ENCODE measurements at regions not wholly inside any gene's neighbourhood (a gene's known extent, or its start where the extent isn't known, plus 50 kb on each side); places are given as distances from the start of the nearest gene placed in this dataset.

- ChIA-PET CTCF (ENCODE audit: low intra/inter-chr PET ratio) (no interaction called here), POLR2A (interaction anchor here (0.7 to 1.0 kb wide), 2 partner anchors 8 to 122 kb away, joined by 3 read pairs; no protein-coding TSS in a partner anchor)
- no TSS peak for BruUV-seq (replicated peaks)
- in situ Hi-C loops (cut with MboI) = no loop called here
- Histone ChIP-seq H3K9me1 (ENCODE audit: control insufficient read depth, insufficient read depth, low read length) (no peaks in the 10 kb centered on the region), H3K79me2 (ENCODE audit: control insufficient read depth, insufficient read depth, low read length) (no peaks in the 10 kb centered on the region), H3K27me3 (ENCODE audit: control insufficient read depth in 2 of 2, insufficient read depth in 2 of 2, low read length in 2 of 2) (peaks cover 10 to 21% of the 10 kb centered on the region in 2 experiments), H3K4me3 (no peak overlapping the region), H3K9ac (ENCODE audit: insufficient read depth in 1 of 2, low read depth in 2 of 2, low read length in 2 of 2) (no peak overlapping the region), H3K9me3 (replicated peaks; ENCODE audit: control insufficient read depth, insufficient read depth, low read depth, low read length) (no peaks in the 10 kb centered on the region), H3K36me3 (ENCODE audit: control insufficient read depth, insufficient read depth, low read length) (no peaks in the 10 kb centered on the region), H3K4me1 (replicated peaks in 1 of 2; ENCODE audit: control insufficient read depth in 2 of 2, insufficient read depth in 2 of 2, low read length in 2 of 2) (peaks cover 4 to 11% of the 10 kb centered on the region in 2 experiments; a peak in 2 of 5 replicates), H3K27ac (ENCODE audit: extremely low read depth, low read depth, low read length) (no peak overlapping the region; the same call in 2 of the 3 replicates), H4K20me1 (replicated peaks; ENCODE audit: control insufficient read depth, insufficient read depth, low read length) (no peaks in the 10 kb centered on the region), H2AFZ (ENCODE audit: low read depth, low read length) (peak overlapping the region; percentile 76), H3K4me2 (ENCODE audit: insufficient read depth, low read length) (peak overlapping the region; percentile 57)
- FAIRE-seq = peak; percentile 89
- 4% methylated on average over 5 of the region's 5 CpGs for WGBS (ENCODE audit: insufficient coverage, low coverage, missing lambda C conversion rate)
- intact Hi-C loops (cut with micrococcal nuclease) = no loop called here
- peak; percentile 46 to 65 (median 54) for DNase-seq (ENCODE audit: extremely low read depth in 1 of 4, low spot score in 3 of 4)
- ATAC-seq = peak; percentile 90
- TF ChIP-seq JUND (IDR thresholded peaks at IDR 0.05; ENCODE audit: borderline replicate concordance, low read depth, low read length) = peak; percentile 42; the same call in 1 of the 2 replicates
- TF ChIP-seq JUND (tag; IDR thresholded peaks at IDR 0.05; ENCODE audit: borderline replicate concordance, low read depth, low read length) = peak; percentile 69; the same call in 2 of the 3 replicates
- TF ChIP-seq, protein P1, sequence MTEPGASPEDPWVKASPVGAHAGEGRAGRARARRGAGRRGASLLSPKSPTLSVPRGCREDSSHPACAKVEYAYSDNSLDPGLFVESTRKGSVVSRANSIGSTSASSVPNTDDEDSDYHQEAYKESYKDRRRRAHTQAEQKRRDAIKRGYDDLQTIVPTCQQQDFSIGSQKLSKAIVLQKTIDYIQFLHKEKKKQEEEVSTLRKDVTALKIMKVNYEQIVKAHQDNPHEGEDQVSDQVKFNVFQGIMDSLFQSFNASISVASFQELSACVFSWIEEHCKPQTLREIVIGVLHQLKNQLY (CRISPR knock-in tag; conservative IDR thresholded peaks at IDR 0.05) = no peak
- peak; percentile 51 for TF ChIP-seq SMARCA4 (IDR thresholded peaks at IDR 0.05)
- peak; percentile 53; the same call in 1 of the 2 replicates for TF ChIP-seq CHAMP1 (IDR thresholded peaks at IDR 0.05)
- peak; percentile 70 for TF ChIP-seq PKNOX1 (IDR thresholded peaks at IDR 0.05)
- TF ChIP-seq L3MBTL2 (IDR thresholded peaks at IDR 0.05) = 0 out of 2 replicates have a peak, but pooled peaks have one; percentile 11
- TF ChIP-seq ZNF347 (CRISPR knock-in tag; IDR thresholded peaks at IDR 0.05; ENCODE audit: low read depth) = no peak
- peak; percentile 99 for TF ChIP-seq ZNF316 (IDR thresholded peaks at IDR 0.05)
- TF ChIP-seq ARID1B (IDR thresholded peaks at IDR 0.05) = peak; percentile 40; the same call in 1 of the 2 replicates
- TF ChIP-seq, protein P2, sequence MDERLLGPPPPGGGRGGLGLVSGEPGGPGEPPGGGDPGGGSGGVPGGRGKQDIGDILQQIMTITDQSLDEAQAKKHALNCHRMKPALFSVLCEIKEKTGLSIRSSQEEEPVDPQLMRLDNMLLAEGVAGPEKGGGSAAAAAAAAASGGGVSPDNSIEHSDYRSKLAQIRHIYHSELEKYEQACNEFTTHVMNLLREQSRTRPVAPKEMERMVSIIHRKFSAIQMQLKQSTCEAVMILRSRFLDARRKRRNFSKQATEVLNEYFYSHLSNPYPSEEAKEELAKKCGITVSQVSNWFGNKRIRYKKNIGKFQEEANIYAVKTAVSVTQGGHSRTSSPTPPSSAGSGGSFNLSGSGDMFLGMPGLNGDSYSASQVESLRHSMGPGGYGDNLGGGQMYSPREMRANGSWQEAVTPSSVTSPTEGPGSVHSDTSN (CRISPR knock-in tag; IDR thresholded peaks at IDR 0.05; ENCODE audit: low read depth) = no peak
- TF ChIP-seq, protein P2 (tag; conservative IDR thresholded peaks at IDR 0.05; ENCODE audit: low read depth) = peak; percentile 49
- TF ChIP-seq EHMT2 (IDR thresholded peaks at IDR 0.05) = peak; percentile 41; the same call in 1 of the 2 replicates
- TF ChIP-seq ZFP91 (CRISPR knock-in tag; IDR thresholded peaks at IDR 0.05) = peak; percentile 68; the same call in 1 of the 2 replicates
- peak; percentile 100 for TF ChIP-seq MAFG (tag; conservative IDR thresholded peaks at IDR 0.05)
Observed at GRCh38 chr21:32131960-32132359, 146.9 kb downstream of the MIS18A start.
